ENCODE measurements at regions not wholly inside any gene's neighbourhood (a gene's known extent, or its start where the extent isn't known, plus 50 kb on each side); places are given as distances from the start of the nearest gene placed in this dataset.

DNA sequence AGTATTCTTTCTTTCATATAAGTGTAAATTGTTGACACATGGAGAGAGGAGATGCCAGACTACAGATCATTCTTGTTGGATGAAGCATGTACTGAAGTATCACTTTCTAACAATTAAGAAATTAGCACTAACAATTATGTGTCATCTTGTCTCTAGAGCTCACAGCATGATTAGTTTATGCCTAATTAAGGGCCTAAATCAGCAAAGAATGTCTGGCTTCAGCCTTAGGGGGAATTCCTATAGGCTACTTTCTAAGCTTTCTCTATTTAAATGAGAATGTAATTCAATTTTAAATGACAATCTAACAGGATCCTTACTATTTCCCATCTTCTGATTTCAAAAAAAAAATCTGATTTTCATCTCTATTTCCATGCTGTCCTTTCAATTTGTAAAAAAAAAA is 371.0 kb downstream of the EPHA7 start:
- H3K36me3 ChIP-seq (ENCODE audit: control insufficient read depth in 4 of 4, insufficient read depth in 3 of 4, low read depth in 1 of 4, low read length in 3 of 4) = no peaks in the 10 kb centered on the region
- no peak for TF ChIP-seq JUND (IDR thresholded peaks at IDR 0.05)
- TF ChIP-seq HNF4G (IDR thresholded peaks at IDR 0.05) = no peak
- TF ChIP-seq FOXA1 (IDR thresholded peaks at IDR 0.05) = no peak
- no peak for TF ChIP-seq FOXA2 (IDR thresholded peaks at IDR 0.05)
- no peak for TF ChIP-seq TAF1 (conservative IDR thresholded peaks at IDR 0.05)
- no peak for TF ChIP-seq RAD21 (IDR thresholded peaks at IDR 0.05)
- no peak for TF ChIP-seq HNF4A (conservative IDR thresholded peaks at IDR 0.05)
- TF ChIP-seq, protein P1, sequence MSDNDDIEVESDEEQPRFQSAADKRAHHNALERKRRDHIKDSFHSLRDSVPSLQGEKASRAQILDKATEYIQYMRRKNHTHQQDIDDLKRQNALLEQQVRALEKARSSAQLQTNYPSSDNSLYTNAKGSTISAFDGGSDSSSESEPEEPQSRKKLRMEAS (IDR thresholded peaks at IDR 0.05) = no peak
- TF ChIP-seq, protein P2, sequence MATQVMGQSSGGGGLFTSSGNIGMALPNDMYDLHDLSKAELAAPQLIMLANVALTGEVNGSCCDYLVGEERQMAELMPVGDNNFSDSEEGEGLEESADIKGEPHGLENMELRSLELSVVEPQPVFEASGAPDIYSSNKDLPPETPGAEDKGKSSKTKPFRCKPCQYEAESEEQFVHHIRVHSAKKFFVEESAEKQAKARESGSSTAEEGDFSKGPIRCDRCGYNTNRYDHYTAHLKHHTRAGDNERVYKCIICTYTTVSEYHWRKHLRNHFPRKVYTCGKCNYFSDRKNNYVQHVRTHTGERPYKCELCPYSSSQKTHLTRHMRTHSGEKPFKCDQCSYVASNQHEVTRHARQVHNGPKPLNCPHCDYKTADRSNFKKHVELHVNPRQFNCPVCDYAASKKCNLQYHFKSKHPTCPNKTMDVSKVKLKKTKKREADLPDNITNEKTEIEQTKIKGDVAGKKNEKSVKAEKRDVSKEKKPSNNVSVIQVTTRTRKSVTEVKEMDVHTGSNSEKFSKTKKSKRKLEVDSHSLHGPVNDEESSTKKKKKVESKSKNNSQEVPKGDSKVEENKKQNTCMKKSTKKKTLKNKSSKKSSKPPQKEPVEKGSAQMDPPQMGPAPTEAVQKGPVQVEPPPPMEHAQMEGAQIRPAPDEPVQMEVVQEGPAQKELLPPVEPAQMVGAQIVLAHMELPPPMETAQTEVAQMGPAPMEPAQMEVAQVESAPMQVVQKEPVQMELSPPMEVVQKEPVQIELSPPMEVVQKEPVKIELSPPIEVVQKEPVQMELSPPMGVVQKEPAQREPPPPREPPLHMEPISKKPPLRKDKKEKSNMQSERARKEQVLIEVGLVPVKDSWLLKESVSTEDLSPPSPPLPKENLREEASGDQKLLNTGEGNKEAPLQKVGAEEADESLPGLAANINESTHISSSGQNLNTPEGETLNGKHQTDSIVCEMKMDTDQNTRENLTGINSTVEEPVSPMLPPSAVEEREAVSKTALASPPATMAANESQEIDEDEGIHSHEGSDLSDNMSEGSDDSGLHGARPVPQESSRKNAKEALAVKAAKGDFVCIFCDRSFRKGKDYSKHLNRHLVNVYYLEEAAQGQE (IDR thresholded peaks at IDR 0.05) = no peak
- TF ChIP-seq YY1 (IDR thresholded peaks at IDR 0.05) = no peak
- no peaks in the 10 kb centered on the region for H3K4me1 ChIP-seq (ENCODE audit: control insufficient read depth in 4 of 4, insufficient read depth in 4 of 4, low read length in 3 of 4)
- no peak overlapping the region for H3K9ac ChIP-seq (ENCODE audit: low read depth in 1 of 2, low read length in 2 of 2)
- no peak overlapping the region for H3K27ac ChIP-seq (ENCODE audit: low read depth in 1 of 2, low read length in 2 of 2)
- DNase-seq (ENCODE audit: low spot score) = no peak
- no peak overlapping the region for H3K4me3 ChIP-seq (ENCODE audit: low read depth in 1 of 3, low read length in 3 of 3)
- H3K9me3 ChIP-seq (ENCODE audit: control insufficient read depth in 4 of 4, low read length in 3 of 4) = no peaks in the 10 kb centered on the region
- H3K27me3 ChIP-seq (ENCODE audit: control insufficient read depth in 4 of 4, insufficient read depth in 4 of 4, low read length in 3 of 4) = no peaks in the 10 kb centered on the region

DNA sequence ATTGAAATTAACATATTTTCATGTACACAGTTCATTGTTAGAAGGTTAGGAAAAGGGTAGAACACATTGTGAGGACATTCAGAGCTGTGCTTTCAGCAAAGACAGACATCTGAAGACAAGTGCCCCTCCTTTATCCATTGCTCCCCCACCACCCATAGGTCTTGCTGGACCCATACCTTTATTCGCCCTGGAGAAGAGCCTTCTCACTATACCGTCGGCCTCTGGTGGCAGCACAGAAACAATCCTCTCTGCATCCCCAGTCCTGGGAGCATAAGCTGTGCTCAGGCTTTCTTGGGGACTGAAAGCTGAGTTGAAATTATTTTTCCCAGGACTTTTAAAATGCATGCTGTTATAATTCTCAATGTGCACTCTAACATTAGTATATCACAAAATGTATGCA is 372.3 kb downstream of the EPHA7 start:
- no peaks in the 10 kb centered on the region for H3K27me3 ChIP-seq (ENCODE audit: control insufficient read depth in 4 of 4, insufficient read depth in 4 of 4, low read length in 3 of 4)
- no peak overlapping the region for H3K27ac ChIP-seq (ENCODE audit: low read depth in 1 of 2, low read length in 2 of 2)
- no peak overlapping the region for H3K4me3 ChIP-seq (ENCODE audit: low read depth in 1 of 3, low read length in 3 of 3)
- no peak overlapping the region for H3K9ac ChIP-seq (ENCODE audit: low read depth in 1 of 2, low read length in 2 of 2)
- no peaks in the 10 kb centered on the region for H3K36me3 ChIP-seq (ENCODE audit: control insufficient read depth in 4 of 4, insufficient read depth in 3 of 4, low read depth in 1 of 4, low read length in 3 of 4)
- no peaks in the 10 kb centered on the region for H3K9me3 ChIP-seq (ENCODE audit: control insufficient read depth in 4 of 4, low read length in 3 of 4)
- H3K4me1 ChIP-seq (ENCODE audit: control insufficient read depth in 4 of 4, insufficient read depth in 4 of 4, low read length in 3 of 4) = no peaks in the 10 kb centered on the region
- TF ChIP-seq HNF4G (IDR thresholded peaks at IDR 0.05) = no peak
- no peak for TF ChIP-seq RAD21 (IDR thresholded peaks at IDR 0.05)
- TF ChIP-seq, protein P3, sequence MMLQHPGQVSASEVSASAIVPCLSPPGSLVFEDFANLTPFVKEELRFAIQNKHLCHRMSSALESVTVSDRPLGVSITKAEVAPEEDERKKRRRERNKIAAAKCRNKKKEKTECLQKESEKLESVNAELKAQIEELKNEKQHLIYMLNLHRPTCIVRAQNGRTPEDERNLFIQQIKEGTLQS (IDR thresholded peaks at IDR 0.05) = no peak
- no peak for TF ChIP-seq TAF1 (conservative IDR thresholded peaks at IDR 0.05)
- TF ChIP-seq, protein P4, sequence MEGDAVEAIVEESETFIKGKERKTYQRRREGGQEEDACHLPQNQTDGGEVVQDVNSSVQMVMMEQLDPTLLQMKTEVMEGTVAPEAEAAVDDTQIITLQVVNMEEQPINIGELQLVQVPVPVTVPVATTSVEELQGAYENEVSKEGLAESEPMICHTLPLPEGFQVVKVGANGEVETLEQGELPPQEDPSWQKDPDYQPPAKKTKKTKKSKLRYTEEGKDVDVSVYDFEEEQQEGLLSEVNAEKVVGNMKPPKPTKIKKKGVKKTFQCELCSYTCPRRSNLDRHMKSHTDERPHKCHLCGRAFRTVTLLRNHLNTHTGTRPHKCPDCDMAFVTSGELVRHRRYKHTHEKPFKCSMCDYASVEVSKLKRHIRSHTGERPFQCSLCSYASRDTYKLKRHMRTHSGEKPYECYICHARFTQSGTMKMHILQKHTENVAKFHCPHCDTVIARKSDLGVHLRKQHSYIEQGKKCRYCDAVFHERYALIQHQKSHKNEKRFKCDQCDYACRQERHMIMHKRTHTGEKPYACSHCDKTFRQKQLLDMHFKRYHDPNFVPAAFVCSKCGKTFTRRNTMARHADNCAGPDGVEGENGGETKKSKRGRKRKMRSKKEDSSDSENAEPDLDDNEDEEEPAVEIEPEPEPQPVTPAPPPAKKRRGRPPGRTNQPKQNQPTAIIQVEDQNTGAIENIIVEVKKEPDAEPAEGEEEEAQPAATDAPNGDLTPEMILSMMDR (IDR thresholded peaks at IDR 0.05; ENCODE audit: low read depth, low read length, missing input control) = no peak
- TF ChIP-seq HNF4A (conservative IDR thresholded peaks at IDR 0.05) = no peak
- TF ChIP-seq NR2F2 (IDR thresholded peaks at IDR 0.05) = no peak
- no peak for TF ChIP-seq FOXA1 (IDR thresholded peaks at IDR 0.05)
- TF ChIP-seq JUND (IDR thresholded peaks at IDR 0.05) = no peak
- no peak for TF ChIP-seq YY1 (IDR thresholded peaks at IDR 0.05)
- TF ChIP-seq EGR1 (IDR thresholded peaks at IDR 0.05; ENCODE audit: low read depth in 2 of 2) = no peak
- TF ChIP-seq, protein P2 (IDR thresholded peaks at IDR 0.05) = no peak
- WGBS = 52% methylated on average over 3 of the region's 3 CpGs
- no peak for DNase-seq (ENCODE audit: low spot score)

Data from liver (tissue), 8 donors.